C4-2B (cell line): ENCODE measurements at regions not wholly inside any gene's neighbourhood (a gene's known extent, or its start where the extent isn't known, plus 50 kb on each side); places are given as distances from the start of the nearest gene placed in this dataset.

Experiments used
- H3K27ac ChIP-seq: fragments of 450-650 bp; 2 replicates; pipeline ENCODE4 v1.5.1; 2017
- ZFX ChIP-seq: fragments of 450-650 bp; IDR thresholded peaks from 2 replicates; pipeline ENCODE4 v1.6.1; 2017
- TF ChIP-seq, protein P1 (sequence below): fragments of 450-650 bp; conservative IDR thresholded peaks from 2 replicates; pipeline ENCODE4 v1.5.1; 2017; ENCODE audit warnings: mild to moderate bottlenecking

DNA sequence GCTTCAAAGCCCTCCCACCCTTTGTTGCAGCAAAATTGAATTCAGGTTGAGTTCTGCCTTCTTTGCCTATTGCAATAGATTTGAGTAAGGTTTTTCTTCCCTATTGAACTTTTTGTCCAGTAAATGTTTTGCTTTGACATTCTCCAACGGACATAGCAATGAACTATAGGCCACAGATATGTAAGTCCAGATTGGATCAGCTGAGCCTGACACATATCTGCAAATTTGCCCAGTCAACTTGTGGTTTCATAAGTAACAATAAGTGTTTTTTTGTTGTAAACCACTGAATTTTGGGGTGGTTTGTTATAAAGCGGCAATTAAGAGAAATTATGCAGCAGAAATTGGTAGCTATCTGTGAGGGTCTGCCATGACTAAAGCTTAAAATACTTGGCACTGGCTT is 332.1 kb upstream of the SORCS1 start:
- TF ChIP-seq, protein P1, sequence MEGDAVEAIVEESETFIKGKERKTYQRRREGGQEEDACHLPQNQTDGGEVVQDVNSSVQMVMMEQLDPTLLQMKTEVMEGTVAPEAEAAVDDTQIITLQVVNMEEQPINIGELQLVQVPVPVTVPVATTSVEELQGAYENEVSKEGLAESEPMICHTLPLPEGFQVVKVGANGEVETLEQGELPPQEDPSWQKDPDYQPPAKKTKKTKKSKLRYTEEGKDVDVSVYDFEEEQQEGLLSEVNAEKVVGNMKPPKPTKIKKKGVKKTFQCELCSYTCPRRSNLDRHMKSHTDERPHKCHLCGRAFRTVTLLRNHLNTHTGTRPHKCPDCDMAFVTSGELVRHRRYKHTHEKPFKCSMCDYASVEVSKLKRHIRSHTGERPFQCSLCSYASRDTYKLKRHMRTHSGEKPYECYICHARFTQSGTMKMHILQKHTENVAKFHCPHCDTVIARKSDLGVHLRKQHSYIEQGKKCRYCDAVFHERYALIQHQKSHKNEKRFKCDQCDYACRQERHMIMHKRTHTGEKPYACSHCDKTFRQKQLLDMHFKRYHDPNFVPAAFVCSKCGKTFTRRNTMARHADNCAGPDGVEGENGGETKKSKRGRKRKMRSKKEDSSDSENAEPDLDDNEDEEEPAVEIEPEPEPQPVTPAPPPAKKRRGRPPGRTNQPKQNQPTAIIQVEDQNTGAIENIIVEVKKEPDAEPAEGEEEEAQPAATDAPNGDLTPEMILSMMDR = no peak
- no peak for TF ChIP-seq ZFX
- no peak overlapping the region for H3K27ac ChIP-seq

DNA sequence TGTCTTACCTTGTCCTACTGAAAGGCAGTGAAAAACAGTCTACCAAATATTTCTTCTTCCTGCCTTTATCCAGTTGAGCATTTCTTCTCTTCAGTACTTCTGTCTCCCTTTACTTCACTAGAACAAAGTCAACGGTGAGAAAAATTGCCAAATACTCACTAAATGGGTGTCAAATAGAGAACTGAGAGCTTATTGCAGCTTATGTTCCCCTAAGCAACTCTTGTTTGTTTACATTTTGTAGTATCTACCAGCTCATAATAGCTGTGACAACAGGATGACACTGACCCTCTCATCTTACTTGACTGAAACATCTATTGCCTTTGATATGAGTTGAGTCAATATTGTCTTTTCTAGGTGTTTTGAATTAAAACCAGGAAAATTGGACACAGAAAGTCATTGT is 327.9 kb upstream of the SORCS1 start:
- TF ChIP-seq, protein P1 = no peak
- no peak for TF ChIP-seq ZFX
- H3K27ac ChIP-seq = no peak overlapping the region

DNA sequence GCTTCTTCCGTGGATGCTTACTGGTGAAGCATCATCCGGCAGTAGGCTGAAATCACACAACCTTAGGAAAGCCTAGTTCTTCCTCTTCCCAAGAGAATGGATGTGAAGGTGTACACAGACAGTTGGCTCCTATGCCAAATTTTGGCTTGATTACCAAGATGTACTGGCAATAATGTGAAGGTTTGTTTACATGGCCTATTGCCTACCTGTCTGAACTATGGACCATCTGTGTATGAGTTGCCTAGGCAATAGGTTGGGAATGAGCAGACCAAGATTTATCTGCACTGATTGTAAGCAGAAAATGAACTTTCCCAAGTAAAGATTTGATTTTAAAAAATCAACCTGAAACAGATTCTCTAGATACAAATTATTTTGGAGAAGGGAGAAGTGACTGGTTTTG is 325.9 kb upstream of the SORCS1 start:
- no peak for TF ChIP-seq ZFX
- TF ChIP-seq, protein P1 = no peak
- no peak overlapping the region for H3K27ac ChIP-seq

DNA sequence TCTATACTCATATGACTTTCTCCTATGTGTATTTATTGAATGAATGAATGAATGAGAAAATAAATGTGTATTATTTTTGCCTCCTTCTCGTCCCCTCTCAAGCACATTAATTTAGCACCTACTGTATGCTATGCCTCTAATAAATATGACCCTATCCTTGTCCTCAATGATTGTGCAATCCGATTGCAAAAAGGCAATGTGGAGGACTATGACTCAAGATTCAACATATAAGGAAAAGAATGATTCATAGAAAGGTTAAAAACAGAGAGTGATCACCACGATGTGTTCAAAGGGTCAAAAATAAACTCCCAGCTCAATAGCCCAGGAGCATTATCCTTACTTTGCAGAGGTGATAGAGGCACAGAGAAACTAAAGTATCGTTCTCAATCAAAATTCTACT is 322.8 kb upstream of the SORCS1 start:
- no peak for TF ChIP-seq ZFX
- TF ChIP-seq, protein P1 = no peak
- H3K27ac ChIP-seq = no peak overlapping the region

DNA sequence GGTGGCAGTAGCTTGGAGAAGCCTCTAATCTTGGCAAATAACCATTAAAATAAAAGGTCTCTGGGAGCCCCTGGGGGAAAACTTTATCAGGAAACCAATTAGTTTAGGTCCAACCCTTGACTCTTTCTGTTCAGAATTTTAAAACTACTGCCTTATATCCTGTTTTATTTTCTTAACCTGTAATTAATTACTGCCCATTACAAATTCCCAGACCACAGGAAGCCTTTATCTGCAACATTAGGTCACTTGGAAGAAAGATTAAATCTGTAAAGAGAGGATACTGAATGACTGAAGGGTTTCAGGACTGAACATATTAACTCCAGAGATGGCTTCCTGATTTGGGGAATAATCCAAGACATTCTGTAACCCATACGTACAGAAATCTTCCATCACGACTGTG is 320.5 kb upstream of the SORCS1 start:
- TF ChIP-seq, protein P1 = no peak
- TF ChIP-seq ZFX = no peak
- H3K27ac ChIP-seq = no peak overlapping the region

DNA sequence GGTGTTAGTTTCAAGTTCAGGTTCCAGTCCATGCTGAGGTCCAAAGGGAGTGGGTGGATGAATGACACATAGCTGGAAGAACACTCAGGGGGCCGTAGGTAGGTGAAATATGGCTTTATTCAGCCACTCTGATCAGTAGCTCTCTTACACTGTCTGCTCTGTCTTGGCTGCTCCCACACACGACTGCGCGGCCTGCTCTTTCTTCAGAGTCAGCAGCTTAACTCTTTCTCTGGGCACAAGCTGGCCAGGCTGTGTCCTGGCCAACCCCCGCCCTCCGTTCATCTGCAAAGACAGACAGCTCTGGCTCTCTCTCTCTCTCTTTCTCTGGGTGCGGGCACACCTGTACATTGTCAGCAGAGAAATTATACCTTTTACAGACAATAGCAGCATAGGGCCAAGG is 317.4 kb upstream of the SORCS1 start:
- TF ChIP-seq, protein P1 = no peak
- no peak for TF ChIP-seq ZFX
- no peak overlapping the region for H3K27ac ChIP-seq

DNA sequence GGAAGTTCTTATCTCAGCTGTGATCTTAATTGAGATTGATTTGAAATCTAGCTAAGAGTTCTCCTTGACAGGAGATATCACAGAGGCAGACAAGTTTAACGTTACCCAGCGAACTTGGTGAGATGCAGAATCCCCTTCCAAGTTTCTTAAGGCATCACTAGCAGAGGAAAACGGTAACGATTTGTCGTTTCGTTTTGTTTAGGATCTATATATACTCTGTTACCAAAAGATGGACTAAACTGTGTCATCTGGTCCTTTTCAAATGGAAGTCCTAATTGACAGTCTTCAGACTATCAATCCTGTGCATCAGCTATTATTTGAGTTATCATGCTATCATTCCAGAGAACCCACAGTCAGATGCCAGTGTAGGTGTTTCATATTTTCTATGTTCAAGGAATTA is 316.7 kb upstream of the SORCS1 start:
- TF ChIP-seq, protein P1 = no peak
- TF ChIP-seq ZFX = no peak
- no peak overlapping the region for H3K27ac ChIP-seq
